IMR-90 (cell line): ENCODE measurements at regions not wholly inside any gene's neighbourhood (a gene's known extent, or its start where the extent isn't known, plus 50 kb on each side); places are given as distances from the start of the nearest gene placed in this dataset.

Experiments
- BHLHE40 ChIP-seq: fragments of 150-350 bp; IDR thresholded peaks from 2 replicates; pipeline ENCODE4 v1.6.1; 2016; ENCODE audit warnings: mild to moderate bottlenecking, low read depth, low read length
- CEBPB ChIP-seq: IDR thresholded peaks from 2 replicates; pipeline ENCODE4 v1.6.1; 2012; ENCODE audit warnings: low read depth, low read length, improper control_type of control experiment
- CTCF ChIP-seq: conservative IDR thresholded peaks from 2 replicates; pipeline ENCODE4 v1.5.1; 2012; ENCODE audit warnings: mild to moderate bottlenecking, low read depth, low read length, improper control_type of control experiment
- FOS ChIP-seq: fragments of 150-350 bp; IDR thresholded peaks from 2 replicates; pipeline ENCODE4 v1.6.1; 2016; ENCODE audit warnings: low read depth, low read length
- RAD21 ChIP-seq: IDR thresholded peaks from 2 replicates; pipeline ENCODE4 v1.6.1; 2012; ENCODE audit warnings: low read length, improper control_type of control experiment
- SMC3 ChIP-seq: fragments of 150-350 bp; IDR thresholded peaks from 2 replicates; pipeline ENCODE4 v1.6.1; 2016; ENCODE audit warnings: low read depth, mild to moderate bottlenecking, antibody characterized with exemption, low read length, moderate library complexity

- TF ChIP-seq CTCF, result no peak
- TF ChIP-seq BHLHE40, result no peak
- no peak for TF ChIP-seq CEBPB
- TF ChIP-seq RAD21, result no peak
- TF ChIP-seq FOS, result no peak
- TF ChIP-seq SMC3, result no peak
These were observed 122.9 kb downstream of the LSMEM1 start for GRCh38 chr7:112603673-112604072.
